Activated CD4-positive, alpha-beta T cell treated with anti-CD3 and anti-CD28 coated beads for 24 hours (primary cell): ENCODE measurements at regions not wholly inside any gene's neighbourhood (a gene's known extent, or its start where the extent isn't known, plus 50 kb on each side); places are given as distances from the start of the nearest gene placed in this dataset.
"Not testable (repeated sequence)": the region's sequence is repeated elsewhere in the genome, so short reads cannot be mapped to it uniquely, and the experiment has no call there.

Source experiments
- DNase-seq, 2 donors: peaks; one replicate each; pipeline ENCODE4 v3.0.0-alpha.2; 2020; ENCODE audit warnings: low read depth in 2 of 2

DNA sequence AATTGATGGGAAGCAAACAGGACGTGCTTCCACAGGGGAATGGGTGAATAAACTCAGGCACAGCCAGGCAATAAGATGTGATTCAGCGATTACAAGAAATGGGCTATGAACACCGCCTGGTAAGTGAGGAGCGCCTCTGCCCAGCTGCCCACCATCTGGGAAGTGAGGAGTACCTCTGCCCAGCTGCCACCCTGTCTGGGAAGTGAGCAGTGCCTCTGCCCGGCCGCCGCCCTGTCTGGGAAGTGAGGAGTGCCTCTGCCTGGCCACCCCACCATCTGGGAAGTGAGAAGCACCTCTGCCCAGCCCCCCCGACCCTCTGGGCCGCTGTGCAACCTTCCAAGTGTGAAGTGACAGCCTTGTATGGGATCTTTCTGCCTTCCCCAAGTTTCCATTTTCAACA lies 73.2 kb upstream of the PRR5 start:
- no peak for DNase-seq

DNA sequence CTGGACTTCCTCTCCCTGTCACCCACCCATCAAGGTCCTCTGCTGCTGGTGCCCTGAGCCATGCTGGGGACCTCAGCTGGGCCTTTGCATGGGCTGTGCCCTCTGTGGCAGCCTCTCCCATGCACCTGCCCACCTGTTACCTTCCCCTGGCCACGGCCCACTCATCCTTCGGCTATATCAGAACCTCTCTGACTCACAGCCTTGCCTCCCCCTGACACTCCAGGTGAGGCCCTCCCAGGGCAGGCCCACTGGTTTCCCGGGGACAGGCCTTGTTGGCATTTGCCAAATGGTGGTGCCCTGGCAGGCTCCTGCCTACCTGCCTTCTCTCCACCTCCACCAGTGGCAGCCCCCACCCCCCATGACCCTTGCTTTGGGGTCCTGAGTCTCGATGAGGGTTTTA lies 73.7 kb upstream of the PRR5 start:
- DNase-seq: no peak

DNA sequence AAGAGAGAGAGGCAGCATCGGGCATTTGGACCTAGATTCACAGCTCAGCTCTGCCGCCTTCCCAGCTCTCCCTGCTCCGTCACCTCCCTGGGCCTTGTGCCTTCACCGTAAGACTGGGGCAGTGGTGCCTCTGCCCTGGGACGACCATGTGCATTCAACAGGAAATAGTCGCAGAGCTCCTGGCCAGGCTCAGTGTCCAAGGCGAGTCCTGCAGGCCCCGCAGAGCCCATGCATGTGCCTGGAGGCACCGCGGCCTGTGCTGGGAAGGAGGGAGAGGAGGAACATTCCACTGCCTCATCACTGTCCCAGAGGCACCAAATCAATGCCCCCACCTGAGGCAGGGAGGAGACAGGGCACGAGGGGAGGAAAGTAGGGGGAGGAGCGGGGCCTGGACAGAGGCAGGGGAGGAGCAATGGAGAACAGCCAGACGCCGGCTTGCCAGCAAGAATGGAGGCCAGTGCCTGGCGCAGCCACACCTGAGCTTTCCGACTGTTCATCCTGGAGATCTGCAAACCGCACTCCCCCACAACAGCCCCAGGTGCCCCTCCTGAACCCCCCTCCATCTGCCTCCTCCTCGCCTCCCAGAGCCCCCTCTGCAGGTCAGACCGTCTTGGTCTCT lies 74.4 kb upstream of the PRR5 start:
- no peak for DNase-seq

DNA sequence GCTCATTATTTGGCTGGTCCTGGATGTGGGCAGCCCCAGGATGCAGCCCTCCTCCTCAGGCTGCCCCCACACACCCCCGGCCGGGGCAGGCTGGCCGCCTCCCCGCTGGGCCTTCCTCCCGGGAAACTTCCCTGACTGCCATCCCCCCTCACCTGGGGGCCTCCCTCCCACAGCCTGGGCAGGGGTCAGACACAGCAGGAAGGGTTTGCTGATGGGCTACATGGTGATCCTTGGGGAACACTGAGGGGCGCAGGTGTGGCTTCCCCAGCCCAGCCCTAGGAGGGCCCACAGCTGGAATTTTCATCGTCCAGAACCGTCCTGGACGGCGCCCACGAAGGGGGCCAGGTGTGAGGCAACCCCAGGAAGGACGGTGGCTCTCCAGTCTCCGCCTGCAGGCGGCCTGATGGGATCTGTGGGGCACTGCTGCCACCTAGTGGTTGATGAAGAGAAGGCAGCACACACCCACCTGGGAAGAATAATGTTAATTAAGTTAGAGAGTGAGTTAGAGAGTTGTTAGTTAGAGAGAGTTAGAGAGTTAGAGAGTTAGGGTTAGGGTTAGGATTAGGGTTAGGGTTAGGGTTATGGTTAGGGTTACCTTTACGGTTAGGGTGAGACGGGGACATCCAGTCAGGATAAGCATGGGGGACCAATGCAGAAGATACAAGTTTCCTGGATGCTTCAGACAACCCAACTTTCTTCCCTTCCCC lies 75.9 kb upstream of the PRR5 start:
- peak; percentile 63 to 68 for DNase-seq

DNA sequence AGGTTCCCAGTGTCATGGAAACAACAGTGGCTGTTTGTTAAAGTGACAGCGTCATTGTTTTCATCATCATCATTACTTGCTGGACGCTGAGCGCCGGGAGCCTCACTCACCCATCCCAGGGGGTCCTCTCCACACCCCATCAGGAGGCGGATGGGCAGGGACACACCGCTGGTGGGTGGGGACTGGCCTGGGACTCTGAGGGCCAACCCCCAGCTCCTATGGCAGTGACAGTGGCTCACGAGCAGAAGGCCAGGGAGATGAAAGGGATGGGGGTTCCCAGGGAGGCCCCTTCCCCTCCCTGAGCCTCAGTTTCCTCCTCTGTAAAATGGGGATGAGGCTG lies 76.6 kb upstream of the PRR5 start:
- no peak for DNase-seq

DNA sequence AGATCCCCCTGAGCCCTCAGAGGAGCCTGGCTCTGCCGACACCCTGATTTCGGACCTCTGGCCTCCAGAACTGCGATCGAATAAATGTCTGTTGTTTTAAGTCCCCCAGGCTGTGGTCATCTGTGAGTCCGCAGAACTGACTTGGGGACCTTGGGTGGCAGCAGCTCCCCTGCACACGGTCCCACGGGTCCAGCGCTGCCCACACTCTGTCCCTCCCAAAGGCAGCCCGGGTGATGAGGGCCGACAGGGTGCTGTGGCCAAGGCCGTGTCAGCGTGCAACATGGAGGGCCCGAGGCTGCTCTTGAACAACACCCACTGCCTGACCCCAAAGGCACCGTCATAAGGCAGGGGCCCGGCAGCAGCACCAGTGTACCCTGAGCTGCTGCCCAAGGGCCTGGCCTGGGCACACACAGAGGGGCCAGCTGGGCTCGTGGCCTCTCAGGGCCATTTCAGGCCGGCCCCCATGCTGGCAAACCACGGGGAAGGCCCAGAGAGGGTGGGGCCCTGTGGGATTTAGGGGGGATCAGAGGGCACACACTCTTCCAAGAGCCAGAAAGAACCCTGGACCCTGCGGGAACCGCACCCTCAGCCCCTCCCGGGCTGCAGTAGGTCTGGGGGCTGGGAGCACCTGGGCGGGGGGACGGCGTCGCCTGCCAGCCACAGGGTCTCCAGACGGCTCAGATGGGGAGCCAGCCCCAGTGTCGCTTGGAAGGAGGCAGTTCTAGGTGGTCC lies 77.1 kb upstream of the PRR5 start:
- no peak for DNase-seq

DNA sequence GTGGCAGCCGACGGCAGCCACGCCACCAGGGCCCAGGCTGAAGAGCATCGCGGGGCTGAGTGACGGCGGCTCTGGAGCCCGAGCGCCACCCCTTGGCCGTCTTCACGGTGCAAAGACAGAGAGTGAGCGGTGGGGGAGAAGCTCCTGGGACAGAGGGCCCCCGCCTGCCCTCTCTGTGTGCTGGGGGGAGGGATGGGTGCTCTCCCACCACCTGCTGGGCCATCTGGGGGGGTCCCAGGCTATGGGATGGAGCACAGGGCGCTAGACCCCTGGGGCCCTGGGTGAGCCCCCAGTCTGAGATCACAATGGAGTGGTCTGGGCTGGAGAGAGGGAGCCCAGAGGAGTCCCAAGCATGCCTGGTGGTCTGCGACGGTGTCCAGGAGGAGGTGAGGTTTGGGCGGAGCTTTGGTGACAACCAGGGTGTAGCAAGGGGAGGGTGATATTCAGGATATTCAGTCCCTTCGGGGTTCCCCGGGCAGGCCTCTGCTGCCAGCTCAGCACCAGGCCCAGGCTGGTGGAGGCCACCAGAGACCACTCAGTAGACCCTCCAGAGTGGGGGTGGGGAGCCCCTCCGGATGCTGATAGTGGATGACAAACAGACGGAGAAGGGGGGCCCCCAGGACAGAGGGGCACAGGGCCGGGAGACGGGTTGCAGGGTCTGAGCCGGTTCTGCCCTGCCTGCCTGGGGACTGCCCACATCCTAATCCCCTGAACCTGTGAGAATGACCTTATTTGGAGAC lies 78.1 kb upstream of the PRR5 start:
- no peak for DNase-seq

DNA sequence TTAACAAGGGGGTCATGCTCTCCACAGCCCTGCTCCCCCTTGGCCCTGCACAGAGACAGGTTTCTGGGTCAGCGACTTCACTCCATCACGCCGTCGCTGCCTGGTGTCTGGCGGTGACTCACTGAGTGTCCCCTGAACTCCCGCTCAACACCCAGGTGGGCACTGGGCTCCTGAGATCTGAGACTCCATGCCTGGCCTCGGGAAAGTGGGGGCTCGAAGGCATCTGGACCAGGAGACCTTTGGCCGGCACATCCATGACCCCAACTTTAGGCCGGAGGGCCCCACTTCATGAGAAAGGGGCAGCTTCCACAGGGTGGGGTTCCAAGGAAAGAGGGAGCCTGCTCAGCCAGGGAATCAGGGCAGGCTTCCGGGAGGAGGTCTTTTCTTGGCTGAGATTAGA lies 79.3 kb upstream of the PRR5 start:
- no peak for DNase-seq

DNA sequence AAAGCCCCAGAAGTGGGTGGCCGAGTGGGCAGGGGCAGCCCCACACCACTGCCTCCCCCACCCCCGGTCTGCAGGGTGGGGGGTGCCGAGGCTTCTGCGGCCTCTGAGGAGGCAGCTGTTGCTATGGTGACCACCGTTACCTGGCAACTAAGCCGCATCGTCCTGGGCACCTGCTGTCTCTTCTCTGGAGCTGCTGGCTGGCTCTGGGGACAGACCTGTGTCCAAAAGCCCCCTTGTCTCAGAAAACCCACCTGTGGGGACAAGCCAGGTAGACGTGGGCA lies 79.9 kb upstream of the PRR5 start:
- no peak for DNase-seq

DNA sequence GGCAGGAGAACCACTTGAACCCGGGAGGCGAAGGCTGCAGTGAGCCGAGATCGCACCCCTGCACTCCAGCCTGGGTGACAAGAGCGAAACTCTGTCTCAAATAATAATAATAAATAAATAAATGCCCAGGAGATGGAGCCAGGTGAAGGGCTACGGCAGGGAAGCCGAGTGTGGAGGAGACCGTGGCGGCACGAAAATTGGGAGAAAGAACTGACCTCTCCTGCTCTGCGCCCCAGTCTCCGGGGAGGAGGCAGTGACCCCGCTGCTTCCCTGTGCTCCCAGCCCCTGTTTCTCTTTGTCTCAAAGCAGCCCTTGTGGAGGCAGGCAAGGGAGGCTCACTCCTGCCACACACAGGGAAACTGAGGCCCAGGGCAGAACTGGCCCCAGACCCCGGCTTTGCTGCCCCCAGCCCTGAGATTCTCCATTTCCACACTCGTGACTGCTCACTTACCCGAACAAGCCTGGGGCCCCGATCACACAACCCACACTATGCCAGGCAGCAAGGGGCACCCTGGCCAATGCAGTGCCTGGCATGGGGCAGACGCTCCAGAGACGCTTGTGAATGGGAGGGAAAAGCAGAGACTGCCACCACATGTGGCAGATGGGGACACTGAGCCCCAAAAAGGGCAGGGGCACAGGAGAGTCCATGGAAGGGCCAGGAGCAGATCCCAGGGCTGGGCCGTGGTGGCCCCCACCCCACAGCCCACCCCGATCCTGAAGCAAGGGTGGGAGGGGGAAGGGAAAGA lies 80.4 kb upstream of the PRR5 start:
- no peak for DNase-seq

DNA sequence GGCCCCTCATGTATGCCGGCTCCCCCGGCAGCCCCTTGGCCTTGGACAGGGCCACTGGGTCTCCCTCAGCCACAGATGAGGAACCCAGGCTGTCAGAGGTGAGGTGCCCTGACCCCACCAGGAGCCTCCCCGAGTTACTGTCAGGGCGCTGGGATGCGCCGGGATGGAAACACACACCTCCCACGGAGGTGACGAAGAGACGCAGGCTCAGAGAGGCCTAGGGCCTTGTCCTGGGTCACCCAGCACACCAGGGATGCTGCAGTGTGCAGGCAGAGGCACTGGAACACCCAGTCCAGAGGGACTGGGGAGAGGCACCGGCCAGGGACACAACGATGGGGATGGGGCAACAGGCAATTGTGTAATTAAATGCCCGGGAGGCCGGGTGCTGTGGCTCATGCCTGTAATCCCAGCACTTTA lies 81.2 kb upstream of the PRR5 start:
- DNase-seq: no peak

DNA sequence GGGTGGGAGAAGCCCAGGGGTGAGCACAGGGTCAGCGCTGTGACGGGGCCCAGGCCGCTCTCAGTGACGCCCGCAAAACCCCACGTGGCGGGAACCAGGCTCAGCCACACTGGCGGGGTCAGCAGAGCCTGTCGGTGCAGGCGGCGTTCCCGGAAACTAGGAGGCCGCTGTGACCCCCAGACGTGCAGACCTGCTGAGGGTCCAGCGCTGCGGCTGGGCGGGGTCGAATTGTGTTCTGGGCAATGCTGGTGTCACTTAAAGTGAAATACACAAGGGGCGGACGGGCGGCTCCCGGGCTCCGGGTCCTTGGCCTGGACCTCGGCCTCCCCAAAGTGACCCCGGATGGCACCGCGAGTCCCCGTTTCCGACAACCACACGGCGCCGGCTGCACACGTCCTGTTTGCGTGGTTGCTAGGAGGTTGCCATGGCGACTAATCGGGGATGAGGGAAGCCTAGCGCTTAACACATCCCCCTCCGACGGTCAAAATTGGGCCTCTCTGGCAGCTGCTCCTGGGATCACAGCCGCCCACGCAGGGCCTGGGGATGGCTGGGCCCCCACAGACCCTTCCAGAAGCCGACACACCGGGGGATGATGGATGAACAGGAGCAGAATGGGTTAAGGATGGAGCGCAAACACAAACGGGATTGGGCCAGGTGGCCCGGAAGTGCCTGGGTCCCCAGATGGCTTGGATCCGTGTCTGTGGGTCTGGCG lies 81.7 kb upstream of the PRR5 start:
- peak; percentile 43 to 64 for DNase-seq

DNA sequence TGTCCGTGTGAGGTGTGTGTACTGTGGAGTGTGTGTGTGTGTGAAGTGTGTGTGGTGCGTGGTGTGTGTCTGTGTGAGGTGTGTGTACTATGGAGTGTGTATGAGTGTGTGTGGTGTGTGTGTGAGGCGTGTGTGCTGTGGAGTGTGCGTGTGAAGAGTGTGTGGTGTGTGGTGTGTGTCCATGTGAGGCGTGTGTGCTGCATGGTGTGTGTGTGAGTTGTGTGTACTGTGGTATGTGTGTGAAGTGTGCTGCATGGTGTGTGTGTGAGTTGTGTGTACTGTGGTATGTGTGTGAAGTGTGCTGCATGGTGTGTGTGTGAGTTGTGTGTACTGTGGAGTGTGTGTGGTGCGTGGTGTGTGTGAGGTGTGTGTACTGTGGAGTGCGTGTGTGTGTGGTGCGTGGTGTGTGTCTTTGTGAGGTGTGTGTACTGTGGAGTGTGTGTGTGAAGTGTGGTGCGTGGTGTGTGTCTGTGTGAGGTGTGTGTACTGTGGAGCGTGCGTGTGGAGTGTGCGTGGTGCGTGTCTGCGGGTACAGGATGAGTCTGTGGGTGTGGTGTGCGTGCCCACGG lies 82.4 kb upstream of the PRR5 start:
- DNase-seq: not testable (repeated sequence)

DNA sequence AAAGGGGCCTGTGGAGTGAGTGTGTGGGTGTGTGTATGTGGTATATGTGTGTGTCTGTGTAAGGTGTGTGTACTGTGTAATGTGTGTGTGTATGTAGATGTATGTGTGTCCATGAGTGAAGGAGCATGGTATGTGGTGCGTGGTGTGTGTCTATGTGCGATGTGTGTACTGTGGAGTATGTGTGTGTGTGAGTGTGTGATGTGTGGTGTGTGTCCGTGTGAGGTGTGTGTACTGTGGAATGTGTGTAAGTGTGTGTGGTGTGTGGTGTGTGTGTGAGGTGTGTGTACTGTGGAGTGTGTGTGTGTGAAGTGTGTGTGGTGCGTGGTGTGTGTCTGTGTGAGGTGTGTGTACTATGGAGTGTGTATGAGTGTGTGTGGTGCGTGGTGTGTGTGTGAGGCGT lies 83.1 kb upstream of the PRR5 start:
- not testable (repeated sequence) for DNase-seq

DNA sequence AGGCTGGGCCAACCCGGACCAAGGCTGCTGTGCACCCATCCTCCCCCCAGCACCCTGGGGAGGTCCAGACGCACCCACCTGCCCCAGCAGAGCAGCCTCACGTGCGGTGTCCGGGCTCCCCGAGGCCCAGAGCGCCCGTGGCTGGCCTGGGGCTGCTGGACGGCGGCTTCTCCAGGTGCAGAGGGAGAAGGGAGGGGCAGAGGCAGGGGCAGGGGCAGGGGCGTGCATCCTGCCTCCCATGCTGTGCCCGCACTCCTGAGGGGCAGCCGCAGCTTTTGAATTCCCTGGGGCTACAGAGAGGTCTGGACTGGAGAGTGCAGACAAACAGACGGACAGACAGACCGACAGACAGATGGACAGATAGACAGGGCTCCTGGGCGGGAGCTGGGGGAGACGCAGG lies 83.6 kb upstream of the PRR5 start:
- DNase-seq: no peak

DNA sequence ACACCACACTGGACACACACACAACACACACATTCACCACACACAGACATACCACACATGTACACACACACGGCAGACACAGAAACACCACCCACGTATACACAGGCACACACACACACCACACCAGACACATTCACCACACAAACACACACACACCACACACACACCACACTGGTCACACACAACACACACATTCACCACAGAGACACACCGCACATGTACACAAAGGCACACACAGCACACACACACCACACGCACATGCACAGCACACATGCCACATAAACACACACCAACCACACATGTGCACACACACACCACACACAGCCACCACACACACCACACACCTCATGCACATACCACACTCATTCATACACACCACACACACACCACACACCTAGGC lies 84.2 kb upstream of the PRR5 start:
- no peak for DNase-seq

DNA sequence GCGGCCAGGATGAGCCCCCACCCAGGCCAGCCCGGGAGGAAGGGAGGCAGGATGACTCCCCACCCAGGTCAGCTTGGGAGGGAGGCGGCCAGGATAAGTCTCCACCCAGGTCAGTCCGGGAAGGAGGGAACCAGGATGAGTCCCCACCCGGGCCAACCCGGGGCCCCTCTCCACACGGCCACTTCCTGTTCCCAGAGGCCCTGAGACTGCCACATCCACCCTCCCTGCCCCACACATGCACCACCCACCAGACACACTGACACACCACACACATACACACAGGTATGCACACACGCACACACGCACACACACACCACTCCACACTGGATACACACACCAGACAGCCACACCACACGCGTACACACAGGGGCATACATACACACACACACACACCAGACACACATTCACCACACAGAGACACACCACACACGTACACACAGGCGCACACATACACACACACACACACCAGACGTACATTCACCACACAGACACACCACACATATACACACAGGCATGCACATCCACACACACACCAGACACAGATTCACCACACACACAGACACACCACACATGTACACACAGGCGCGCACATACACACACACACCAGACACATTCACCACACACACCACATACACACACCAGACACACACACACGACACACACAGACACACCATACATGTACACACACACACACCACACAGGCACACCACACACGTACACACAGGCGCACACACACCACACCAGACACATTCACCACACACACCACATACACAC lies 84.9 kb upstream of the PRR5 start:
- DNase-seq: no peak

DNA sequence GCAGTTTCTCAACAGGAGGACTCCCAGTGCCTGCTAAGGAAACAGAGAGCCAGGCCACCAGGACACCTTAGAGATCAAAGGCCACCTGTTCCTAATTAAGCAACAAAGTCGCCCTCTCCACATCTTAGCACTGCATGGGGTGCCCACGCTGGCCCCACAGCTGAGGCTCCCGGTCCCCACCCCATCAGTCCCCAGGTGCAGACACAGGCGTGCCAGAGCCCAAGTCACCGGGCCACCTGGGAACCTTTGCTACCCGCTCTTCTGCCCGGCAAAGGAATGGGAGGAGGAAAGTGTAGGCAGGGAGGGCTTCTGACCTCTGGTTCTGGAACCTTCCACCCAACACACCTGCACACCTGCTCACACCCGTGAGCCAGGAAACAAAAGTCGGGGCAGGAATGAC lies 85.5 kb upstream of the PRR5 start:
- DNase-seq: no peak

DNA sequence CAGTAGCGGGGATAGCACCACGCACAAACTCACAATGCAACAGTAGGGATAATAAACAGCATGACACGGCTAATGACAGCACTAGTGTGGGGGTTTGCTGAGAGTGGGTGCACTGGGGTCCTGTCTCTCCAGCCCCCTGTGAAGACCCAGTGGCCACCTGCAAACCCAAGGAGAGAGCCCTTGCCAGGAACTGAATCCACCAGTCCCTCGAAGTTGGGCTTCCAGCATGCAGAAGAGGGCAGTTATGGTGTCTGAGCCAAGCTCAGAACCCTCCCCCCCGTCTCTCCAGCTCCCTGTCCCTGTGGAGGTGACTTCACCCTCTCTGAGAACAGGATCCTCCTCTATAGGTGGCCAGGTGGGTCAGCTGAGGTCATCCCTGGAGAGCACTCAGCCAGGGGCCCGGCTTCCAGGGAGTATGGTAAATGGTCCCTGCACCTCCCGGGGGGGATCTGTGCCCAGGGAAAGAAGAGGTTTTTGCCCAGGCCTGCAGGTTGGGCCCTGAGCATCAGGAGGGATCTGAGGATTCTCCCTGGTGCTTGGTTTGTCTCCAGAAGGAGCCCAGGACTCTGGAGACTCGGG lies 86.3 kb upstream of the PRR5 start:
- DNase-seq: no peak

DNA sequence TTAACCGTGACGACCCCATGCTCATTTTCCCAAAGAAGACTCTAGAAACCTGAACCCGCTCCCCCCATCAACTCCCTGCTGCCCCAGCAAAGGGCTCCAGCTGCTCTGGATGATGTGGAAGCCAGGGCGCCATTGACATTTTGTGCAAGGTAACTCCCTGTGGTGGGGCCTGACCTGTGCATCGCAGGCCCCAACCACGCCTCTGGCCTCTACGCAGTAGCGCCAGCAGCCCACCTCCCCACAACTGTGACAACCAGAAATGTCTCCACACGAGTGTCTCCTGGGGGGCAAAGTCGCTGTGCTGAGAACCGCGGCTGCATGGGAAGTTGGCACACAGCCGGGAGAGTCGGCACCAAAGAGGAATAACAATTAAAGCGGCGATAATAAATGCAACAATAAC lies 86.9 kb upstream of the PRR5 start:
- DNase-seq: no peak
